ENCODE measurements at regions not wholly inside any gene's neighbourhood (a gene's known extent, or its start where the extent isn't known, plus 50 kb on each side); places are given as distances from the start of the nearest gene placed in this dataset.

DNA sequence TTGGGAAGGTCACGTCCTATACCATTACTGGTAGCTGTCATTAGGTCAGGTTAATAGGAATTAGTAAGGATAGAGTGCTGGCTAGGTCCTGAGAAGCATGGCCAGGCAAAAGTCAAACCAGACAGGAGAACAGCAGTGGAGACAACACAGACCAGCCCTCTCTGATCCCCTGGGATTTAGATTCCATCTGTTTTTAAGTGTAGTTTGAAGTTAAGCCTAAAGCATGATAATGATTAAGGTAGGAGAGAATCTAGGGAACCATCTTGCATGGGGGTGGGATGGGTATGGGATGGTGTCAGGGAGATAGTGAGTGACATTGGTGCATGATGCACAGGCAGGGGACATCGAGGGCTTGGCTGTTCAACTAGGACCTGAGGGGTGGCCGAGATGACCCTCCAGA lies 96.6 kb downstream of the MYCN start:
- FAIRE-seq = no peak
- Histone ChIP-seq H3K4me3 (ENCODE audit: low read depth, low read length) (no peak overlapping the region), H3K36me3 (ENCODE audit: control insufficient read depth, insufficient read depth, low read length) (no peaks in the 10 kb centered on the region), H3K27me3 (ENCODE audit: control insufficient read depth, insufficient read depth, low read length) (no peaks in the 10 kb centered on the region)
- no peak for DNase-seq (ENCODE audit: low read depth)
- TF ChIP-seq, protein P1, sequence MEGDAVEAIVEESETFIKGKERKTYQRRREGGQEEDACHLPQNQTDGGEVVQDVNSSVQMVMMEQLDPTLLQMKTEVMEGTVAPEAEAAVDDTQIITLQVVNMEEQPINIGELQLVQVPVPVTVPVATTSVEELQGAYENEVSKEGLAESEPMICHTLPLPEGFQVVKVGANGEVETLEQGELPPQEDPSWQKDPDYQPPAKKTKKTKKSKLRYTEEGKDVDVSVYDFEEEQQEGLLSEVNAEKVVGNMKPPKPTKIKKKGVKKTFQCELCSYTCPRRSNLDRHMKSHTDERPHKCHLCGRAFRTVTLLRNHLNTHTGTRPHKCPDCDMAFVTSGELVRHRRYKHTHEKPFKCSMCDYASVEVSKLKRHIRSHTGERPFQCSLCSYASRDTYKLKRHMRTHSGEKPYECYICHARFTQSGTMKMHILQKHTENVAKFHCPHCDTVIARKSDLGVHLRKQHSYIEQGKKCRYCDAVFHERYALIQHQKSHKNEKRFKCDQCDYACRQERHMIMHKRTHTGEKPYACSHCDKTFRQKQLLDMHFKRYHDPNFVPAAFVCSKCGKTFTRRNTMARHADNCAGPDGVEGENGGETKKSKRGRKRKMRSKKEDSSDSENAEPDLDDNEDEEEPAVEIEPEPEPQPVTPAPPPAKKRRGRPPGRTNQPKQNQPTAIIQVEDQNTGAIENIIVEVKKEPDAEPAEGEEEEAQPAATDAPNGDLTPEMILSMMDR (IDR thresholded peaks at IDR 0.05; ENCODE audit: insufficient read depth, low read length, severe bottlenecking) = no peak

DNA sequence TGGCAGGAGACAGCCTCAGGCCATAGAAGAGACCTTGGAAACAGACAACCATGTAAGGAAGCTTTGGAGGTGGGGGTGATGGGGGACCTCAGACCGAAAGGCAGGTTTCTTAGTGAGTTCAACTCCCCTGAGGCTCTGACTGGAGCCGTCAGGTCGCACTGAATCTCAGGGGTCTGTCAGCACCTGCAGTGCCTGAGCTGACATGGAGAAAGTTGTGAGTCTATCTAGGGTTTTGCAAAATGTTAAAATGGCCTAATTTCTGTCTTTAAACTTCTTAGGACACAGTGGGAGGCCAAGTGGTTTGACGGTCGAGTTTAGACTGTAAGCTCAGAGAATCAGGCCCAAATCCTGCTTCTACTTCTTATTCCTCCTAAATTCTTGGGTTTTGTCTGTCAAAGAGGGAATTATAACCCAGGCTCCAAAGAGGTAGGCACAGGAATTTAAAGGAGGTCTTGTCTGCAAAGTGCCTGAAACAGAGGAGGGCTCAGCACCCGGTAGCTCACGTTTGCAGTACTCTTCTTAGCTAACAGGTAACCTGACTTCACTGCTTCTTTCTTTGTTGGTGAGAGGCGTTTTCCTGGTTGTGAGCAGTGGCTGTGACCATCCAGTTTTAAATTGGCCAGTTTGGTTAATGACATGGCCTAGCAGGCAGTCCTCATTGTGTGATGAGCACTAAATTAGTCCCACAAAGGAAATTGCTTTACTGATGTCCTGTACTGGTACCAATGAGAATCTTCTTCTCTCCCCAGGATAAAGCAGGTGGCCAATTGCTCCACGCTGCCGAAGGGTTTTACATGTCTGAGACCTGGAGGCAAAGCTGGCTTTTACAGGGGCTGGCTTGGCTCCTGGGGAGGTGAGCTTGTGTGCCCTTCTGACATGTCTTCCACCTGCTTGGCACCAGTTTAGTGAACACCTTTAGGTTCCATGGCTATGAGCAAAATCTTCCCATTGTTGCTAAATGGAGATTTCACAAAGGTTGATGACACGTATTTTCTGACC lies 95.7 kb downstream of the MYCN start:
- H3K4me3 ChIP-seq (ENCODE audit: low read depth, low read length) = no peak overlapping the region
- no peaks in the 10 kb centered on the region for H3K36me3 ChIP-seq (ENCODE audit: control insufficient read depth, insufficient read depth, low read length)
- FAIRE-seq (no peak), DNase-seq (ENCODE audit: low read depth) (no peak)
- H3K27me3 ChIP-seq (ENCODE audit: control insufficient read depth, insufficient read depth, low read length) = peaks cover 2% of the 10 kb centered on the region
- TF ChIP-seq, protein P1 (IDR thresholded peaks at IDR 0.05; ENCODE audit: insufficient read depth, low read length, severe bottlenecking) = no peak

DNA sequence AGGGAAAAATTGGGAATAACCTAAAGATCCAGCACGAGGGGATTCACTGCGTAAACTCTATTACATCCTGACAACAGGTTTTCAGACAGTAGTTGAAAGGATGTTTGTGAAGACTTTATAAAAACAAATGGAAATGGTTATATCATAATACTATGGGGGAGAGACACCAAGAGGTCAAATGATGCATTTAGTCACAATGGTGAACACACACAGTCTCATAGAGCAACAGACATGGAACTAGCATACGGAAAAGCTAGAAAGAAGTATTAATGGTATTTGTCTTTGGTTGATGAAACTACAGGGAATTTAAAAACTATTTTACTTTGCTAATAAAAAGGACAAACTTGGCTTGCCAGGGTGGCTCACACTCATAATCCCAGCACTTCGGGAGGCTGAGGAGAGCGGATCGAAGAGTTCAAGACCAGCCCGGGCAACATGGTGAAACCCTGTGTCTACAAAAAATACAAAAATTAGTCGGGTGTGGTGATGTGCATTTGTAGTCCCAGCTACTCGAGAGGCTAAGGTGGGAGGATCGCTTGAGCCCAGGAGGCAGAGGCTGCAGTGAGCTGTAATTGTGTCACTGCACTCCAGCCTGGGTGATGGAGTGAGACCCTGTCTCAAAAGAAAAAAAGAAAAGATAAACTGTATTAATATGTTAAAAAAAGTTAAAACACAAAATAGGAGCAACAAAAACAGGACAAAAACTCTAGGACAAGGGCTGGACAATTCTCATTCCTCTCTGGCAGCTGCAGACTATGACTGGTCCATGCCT lies 94.8 kb downstream of the MYCN start:
- Histone ChIP-seq H3K4me3 (ENCODE audit: low read depth, low read length) (no peak overlapping the region), H3K36me3 (ENCODE audit: control insufficient read depth, insufficient read depth, low read length) (no peaks in the 10 kb centered on the region), H3K27me3 (ENCODE audit: control insufficient read depth, insufficient read depth, low read length) (peaks cover 2% of the 10 kb centered on the region)
- TF ChIP-seq, protein P1 (IDR thresholded peaks at IDR 0.05; ENCODE audit: insufficient read depth, low read length, severe bottlenecking) = no peak
- no peak for FAIRE-seq
- no peak for DNase-seq (ENCODE audit: low read depth)

DNA sequence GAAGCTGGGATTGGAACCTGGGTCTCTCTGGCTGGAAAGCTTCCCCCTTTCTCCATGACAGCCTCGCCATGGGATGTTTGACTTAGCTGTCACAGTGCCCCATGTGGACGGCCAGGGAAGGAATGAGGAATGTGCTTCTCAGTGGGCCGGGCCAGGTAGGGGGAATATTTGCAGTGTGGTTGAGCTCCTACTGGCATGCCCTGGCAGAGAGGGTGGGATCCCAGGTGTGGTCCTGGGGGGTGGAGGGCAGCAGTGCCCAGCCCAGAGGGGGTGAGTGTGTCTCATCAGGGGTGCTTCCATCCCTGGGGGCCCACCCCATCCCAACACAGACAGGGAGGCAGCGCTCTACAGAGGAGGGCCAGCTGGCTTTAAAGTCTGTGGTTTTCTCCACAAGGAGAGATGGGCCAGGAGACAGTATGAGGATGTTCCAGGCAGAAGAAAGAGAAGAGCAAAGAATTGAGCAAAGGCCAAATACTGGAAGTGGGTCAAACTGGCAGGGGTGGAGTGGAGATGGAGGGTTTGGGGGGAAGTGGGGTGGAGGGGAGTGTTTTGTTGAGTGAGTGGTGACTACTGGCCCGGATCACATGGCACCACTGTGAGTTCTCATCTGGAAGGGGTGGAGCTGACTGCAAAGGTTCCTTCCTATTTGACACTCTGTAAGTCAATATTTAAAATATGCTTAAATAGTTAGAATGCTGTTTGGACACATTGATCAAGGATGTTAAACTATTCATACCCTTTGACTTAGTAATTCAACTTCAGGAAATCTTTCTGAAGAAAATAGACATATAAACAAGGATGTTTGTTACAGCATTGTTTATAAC lies 94.0 kb downstream of the MYCN start:
- TF ChIP-seq, protein P1 (IDR thresholded peaks at IDR 0.05; ENCODE audit: insufficient read depth, low read length, severe bottlenecking) = no peak
- FAIRE-seq (no peak), DNase-seq (ENCODE audit: low read depth) (no peak)
- Histone ChIP-seq H3K27me3 (ENCODE audit: control insufficient read depth, insufficient read depth, low read length) (peaks cover 2% of the 10 kb centered on the region), H3K4me3 (ENCODE audit: low read depth, low read length) (no peak overlapping the region), H3K36me3 (ENCODE audit: control insufficient read depth, insufficient read depth, low read length) (no peaks in the 10 kb centered on the region)

DNA sequence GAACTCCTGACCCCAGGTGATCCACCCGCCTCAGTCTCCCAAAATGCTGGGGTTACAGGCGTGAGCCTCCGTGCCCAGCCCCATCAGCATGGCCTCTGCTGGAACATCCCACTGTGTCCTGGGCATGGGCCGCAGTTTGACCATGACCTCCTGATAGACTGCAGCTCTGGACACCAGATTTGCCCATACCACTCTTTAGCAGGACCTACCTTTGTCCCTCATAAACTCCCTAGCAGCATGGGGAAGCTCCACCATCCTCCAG lies 92.6 kb downstream of the MYCN start:
- no peak for DNase-seq (ENCODE audit: low read depth)
- no peaks in the 10 kb centered on the region for H3K36me3 ChIP-seq (ENCODE audit: control insufficient read depth, insufficient read depth, low read length)
- no peak for FAIRE-seq
- TF ChIP-seq, protein P1 (IDR thresholded peaks at IDR 0.05; ENCODE audit: insufficient read depth, low read length, severe bottlenecking) = no peak
- peaks cover 2% of the 10 kb centered on the region for H3K27me3 ChIP-seq (ENCODE audit: control insufficient read depth, insufficient read depth, low read length)
- H3K4me3 ChIP-seq (ENCODE audit: low read depth, low read length) = no peak overlapping the region
